ENCODE measurements at regions not wholly inside any gene's neighbourhood (a gene's known extent, or its start where the extent isn't known, plus 50 kb on each side); places are given as distances from the start of the nearest gene placed in this dataset.

- TF ChIP-seq CTCF (IDR thresholded peaks at IDR 0.05) (no peak), POLR2AphosphoS5 (IDR thresholded peaks at IDR 0.05) (no peak), POLR2A (IDR thresholded peaks at IDR 0.05) (no peak), EP300 (IDR thresholded peaks at IDR 0.05) (no peak)
- peaks cover 0 to 6% (median 0%) of the 10 kb centered on the region in 3 donors for H3K27me3 ChIP-seq
- H3K9me3 ChIP-seq: no peaks in the 10 kb centered on the region
- peaks cover 0 to 12% (median 0%) of the 10 kb centered on the region in 4 donors for H3K4me1 ChIP-seq
- H3K36me3 ChIP-seq: no peaks in the 10 kb centered on the region
- intact Hi-C loops (cut with DNase I; ENCODE audit: low total_unique reads): no loop called here
- no peak for DNase-seq
- no peak overlapping the region for H3K4me3 ChIP-seq
- 85 to 98% (median 94%) methylated on average over 8 of the region's 8 CpGs for WGBS, 5 donors
- no peak overlapping the region for H3K27ac ChIP-seq
These were observed 246.1 kb downstream of the ACKR3 start for GRCh38 chr2:236815746-236816145.

DNA sequence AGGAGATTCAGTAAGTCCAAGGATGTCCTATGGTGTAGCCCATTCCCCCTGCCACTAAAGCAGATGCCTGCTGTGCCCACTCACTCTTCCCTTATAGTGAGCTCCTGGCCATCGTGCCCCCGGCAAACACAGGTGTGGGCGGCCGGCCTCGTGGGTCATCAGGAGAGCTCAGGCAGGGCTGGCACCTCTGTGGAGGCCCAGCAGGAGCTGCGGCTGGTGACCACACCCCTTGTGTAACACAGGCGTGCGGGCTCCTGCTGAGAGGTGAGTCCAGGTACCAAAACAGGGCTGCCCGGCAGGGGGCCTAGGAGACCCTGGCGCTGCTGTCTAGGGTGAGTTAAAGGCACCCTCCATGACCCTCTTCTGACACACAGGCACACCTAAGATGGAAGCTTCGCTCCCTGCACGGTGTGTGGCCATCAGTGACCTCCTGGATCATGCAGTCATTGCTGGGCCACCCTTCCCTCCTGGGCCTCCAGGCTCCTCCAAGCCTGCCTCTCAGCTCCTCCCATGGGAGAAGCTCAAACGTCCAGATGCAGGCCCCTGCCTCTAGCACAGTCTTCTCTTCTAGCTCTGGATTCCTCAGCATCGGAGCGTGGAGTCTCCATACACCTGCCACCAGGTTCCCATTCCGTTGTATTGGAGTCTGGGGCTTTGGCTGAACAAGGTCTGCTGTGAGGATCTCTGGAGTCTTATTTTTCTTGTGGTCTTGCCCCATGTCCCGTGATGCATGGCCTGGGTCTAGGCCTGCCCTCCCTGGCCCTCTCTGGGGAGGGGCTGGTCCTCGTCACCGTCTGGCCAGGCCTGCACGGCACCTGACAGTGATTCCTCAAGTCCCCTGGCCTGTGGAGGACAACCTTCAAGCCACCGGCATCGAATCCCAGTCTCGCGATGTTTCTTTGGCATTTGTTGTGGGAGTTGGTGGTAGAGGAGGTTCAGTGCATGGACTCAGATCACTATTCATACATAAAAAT, 246.9 kb downstream of the ACKR3 start:
- WGBS, 5 donors: 85 to 95% (median 88%) methylated on average over 20 to 24 of the region's 24 CpGs
- no peak for DNase-seq

GRCh38 chr2:236818281-236819045, 248.8 kb downstream of the ACKR3 start:
- H3K4me1 ChIP-seq: peaks cover 0 to 13% (median under 1%) of the 10 kb centered on the region in 4 donors
- WGBS, 5 donors: 61 to 78% (median 67%) methylated on average over 12 to 15 of the region's 15 CpGs
- H3K27me3 ChIP-seq: peaks cover 0 to 6% (median 0%) of the 10 kb centered on the region in 3 donors
- H3K9me3 ChIP-seq: peaks cover 0 to 7% (median 2%) of the 10 kb centered on the region in 4 donors
- H3K36me3 ChIP-seq: no peaks in the 10 kb centered on the region
- TF ChIP-seq CTCF (IDR thresholded peaks at IDR 0.05): no peak
- TF ChIP-seq EP300 (IDR thresholded peaks at IDR 0.05): no peak
- no peak for TF ChIP-seq POLR2A (IDR thresholded peaks at IDR 0.05)
- TF ChIP-seq POLR2AphosphoS5 (IDR thresholded peaks at IDR 0.05): no peak
- intact Hi-C loops (cut with DNase I; ENCODE audit: low total_unique reads): no loop called here
- H3K4me3 ChIP-seq: no peak overlapping the region
- H3K27ac ChIP-seq: no peak overlapping the region
- no peak for DNase-seq

More for the DNA sequence above, 246.9 kb downstream of the ACKR3 start:
- H3K4me3 ChIP-seq: no peak overlapping the region
- no peak overlapping the region for H3K27ac ChIP-seq
- intact Hi-C loops (cut with DNase I; ENCODE audit: low total_unique reads): no loop called here
- no peaks in the 10 kb centered on the region for H3K9me3 ChIP-seq
- peaks cover 0 to 12% (median 0%) of the 10 kb centered on the region in 4 donors for H3K4me1 ChIP-seq
- TF ChIP-seq CTCF (IDR thresholded peaks at IDR 0.05) (no peak), POLR2A (IDR thresholded peaks at IDR 0.05) (no peak), EP300 (IDR thresholded peaks at IDR 0.05) (no peak), POLR2AphosphoS5 (IDR thresholded peaks at IDR 0.05) (no peak)
- no peaks in the 10 kb centered on the region for H3K36me3 ChIP-seq
- peaks cover 0 to 6% (median 0%) of the 10 kb centered on the region in 3 donors for H3K27me3 ChIP-seq

DNA sequence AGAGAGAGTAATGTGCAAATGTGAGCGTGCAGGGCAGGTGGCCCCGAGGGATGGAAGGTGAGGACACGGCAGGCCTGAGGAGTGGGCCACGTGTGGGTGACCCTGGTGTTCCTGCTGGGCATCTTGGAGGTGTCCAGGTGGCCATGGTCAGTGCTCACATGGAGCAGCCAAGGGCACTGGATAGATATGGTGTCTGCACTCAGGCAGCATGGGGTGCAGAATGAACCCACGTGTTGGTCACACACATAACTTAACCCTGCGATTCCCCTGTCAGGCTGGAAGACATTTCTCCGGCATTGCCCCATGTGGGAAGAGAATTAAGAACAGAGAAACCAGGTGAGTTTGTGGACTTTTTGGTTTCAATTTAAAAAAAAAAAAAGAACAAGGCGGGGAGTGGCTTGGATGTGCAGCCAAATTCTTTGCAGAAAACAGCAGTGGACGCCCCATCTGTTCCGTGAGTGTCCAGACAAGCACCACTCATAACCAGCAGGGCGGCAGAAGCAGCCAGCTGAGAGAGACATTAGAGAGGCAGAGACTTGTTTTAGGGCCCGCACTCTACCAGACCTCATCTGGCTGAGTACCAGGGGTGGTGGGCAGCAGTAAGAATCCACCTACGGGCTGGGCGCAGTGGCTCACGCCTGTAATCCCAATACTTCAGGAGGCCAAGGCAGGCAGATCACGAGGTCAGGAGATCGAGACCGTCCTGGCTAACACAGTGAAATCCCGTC, 249.8 kb downstream of the ACKR3 start:
- 84 to 90% (median 87%) methylated on average over 19 of the region's 19 CpGs for WGBS, 5 donors
- H3K9me3 ChIP-seq: peaks cover 0 to 7% (median 2%) of the 10 kb centered on the region in 4 donors
- no peak for DNase-seq
- no peak overlapping the region for H3K27ac ChIP-seq
- TF ChIP-seq POLR2A (IDR thresholded peaks at IDR 0.05) (no peak), POLR2AphosphoS5 (IDR thresholded peaks at IDR 0.05) (no peak), EP300 (IDR thresholded peaks at IDR 0.05) (no peak), CTCF (IDR thresholded peaks at IDR 0.05) (no peak)
- no peaks in the 10 kb centered on the region for H3K36me3 ChIP-seq
- H3K27me3 ChIP-seq: peaks cover 0 to 6% (median 0%) of the 10 kb centered on the region in 3 donors
- peaks cover 0 to 10% (median 9%) of the 10 kb centered on the region in 4 donors for H3K4me1 ChIP-seq
- H3K4me3 ChIP-seq: no peak overlapping the region
- intact Hi-C loops (cut with DNase I; ENCODE audit: low total_unique reads): no loop called here
